ENCODE measurements at regions not wholly inside any gene's neighbourhood (a gene's known extent, or its start where the extent isn't known, plus 50 kb on each side); places are given as distances from the start of the nearest gene placed in this dataset.
"Not testable (repeated sequence)": the region's sequence is repeated elsewhere in the genome, so short reads cannot be mapped to it uniquely, and the experiment has no call there.

DNA sequence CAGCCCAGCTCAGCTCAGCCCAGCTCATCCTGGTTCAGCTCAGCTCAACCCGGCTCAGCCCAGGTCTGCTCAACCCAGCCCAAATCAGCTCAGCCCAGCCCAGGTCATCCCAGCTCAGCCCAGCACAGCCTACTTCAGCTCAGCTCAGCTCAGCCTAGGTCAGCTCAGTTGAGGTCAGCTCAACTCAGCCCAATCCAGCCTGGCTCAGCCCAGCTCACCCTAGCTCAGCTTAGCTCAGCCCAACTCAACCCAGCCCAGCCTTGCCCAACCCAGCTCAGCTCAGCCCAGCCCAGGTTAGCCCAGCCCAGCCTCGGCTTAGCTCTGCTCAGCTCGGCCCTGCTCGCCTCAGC is 332.3 kb downstream of the TMEM121 start:
- TF ChIP-seq, protein P1, sequence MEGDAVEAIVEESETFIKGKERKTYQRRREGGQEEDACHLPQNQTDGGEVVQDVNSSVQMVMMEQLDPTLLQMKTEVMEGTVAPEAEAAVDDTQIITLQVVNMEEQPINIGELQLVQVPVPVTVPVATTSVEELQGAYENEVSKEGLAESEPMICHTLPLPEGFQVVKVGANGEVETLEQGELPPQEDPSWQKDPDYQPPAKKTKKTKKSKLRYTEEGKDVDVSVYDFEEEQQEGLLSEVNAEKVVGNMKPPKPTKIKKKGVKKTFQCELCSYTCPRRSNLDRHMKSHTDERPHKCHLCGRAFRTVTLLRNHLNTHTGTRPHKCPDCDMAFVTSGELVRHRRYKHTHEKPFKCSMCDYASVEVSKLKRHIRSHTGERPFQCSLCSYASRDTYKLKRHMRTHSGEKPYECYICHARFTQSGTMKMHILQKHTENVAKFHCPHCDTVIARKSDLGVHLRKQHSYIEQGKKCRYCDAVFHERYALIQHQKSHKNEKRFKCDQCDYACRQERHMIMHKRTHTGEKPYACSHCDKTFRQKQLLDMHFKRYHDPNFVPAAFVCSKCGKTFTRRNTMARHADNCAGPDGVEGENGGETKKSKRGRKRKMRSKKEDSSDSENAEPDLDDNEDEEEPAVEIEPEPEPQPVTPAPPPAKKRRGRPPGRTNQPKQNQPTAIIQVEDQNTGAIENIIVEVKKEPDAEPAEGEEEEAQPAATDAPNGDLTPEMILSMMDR (IDR thresholded peaks at IDR 0.05; ENCODE audit: insufficient read depth, missing control alignments) = no peak
- FAIRE-seq = no peak

DNA sequence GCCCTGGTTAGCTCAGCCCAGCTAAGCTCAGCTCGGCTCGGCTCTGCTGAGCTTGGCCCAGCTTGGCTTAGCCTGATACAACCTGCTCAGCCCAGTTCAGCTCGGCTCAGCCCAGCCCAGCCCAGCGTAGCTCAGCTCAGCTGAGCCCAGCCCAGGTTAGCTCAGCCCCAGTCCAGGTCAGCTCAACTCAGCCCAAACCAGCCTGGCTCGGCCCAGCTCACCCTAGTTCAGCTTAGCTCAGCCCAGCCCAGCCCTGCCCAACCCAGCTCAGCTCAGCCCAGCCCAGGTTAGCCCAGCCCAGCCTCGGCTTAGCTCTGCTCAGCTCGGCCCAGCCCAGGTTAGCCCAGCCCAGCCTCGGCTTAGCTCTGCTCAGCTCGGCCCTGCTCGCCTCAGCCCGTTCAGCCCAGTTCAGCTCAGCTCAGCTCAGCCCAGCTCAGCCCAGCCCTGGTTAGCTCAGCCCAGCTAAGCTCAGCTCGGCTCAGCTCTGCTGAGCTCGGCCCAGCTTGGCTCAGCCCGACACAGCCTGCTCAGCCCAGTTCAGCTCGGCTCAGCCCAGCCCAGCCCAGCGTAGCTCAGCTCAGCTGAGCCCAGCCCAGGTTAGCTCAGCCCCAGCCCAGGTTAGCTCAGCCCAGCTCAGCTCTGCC is 332.8 kb downstream of the TMEM121 start:
- FAIRE-seq; DNase-seq (ENCODE audit: insufficient read length, low spot score): not testable (repeated sequence)

More for the DNA sequence above, 332.3 kb downstream of the TMEM121 start:
- DNase-seq (ENCODE audit: insufficient read length, low spot score) = no peak

- TF ChIP-seq, protein P1 (IDR thresholded peaks at IDR 0.05; ENCODE audit: insufficient read depth, missing control alignments) = no peak
- FAIRE-seq = no peak
Measured at GRCh38 chr14:105859717-105860614, 333.6 kb downstream of the TMEM121 start.

GRCh38 chr14:105860615-105861580 is 334.5 kb downstream of the TMEM121 start:
- no peak for FAIRE-seq

More at GRCh38 chr14:105859717-105860614, 333.6 kb downstream of the TMEM121 start:
- no peak for DNase-seq (ENCODE audit: insufficient read length, low spot score)

GRCh38 chr14:105861985-105862465 is 335.6 kb downstream of the TMEM121 start:
- DNase-seq (ENCODE audit: insufficient read length, low spot score) (no peak), FAIRE-seq (no peak)
- TF ChIP-seq, protein P1 (IDR thresholded peaks at IDR 0.05; ENCODE audit: insufficient read depth, missing control alignments) = no peak

More at GRCh38 chr14:105860615-105861580, 334.5 kb downstream of the TMEM121 start:
- no peak for DNase-seq (ENCODE audit: insufficient read length, low spot score)
- TF ChIP-seq, protein P1 (IDR thresholded peaks at IDR 0.05; ENCODE audit: insufficient read depth, missing control alignments) = no peak

- FAIRE-seq = no peak
- TF ChIP-seq, protein P1 (IDR thresholded peaks at IDR 0.05; ENCODE audit: insufficient read depth, missing control alignments) = no peak
- no peak for DNase-seq (ENCODE audit: insufficient read length, low spot score)
Measured at GRCh38 chr14:105862581-105863239, 336.3 kb downstream of the TMEM121 start.
